ENCODE measurements at regions not wholly inside any gene's neighbourhood (a gene's known extent, or its start where the extent isn't known, plus 50 kb on each side); places are given as distances from the start of the nearest gene placed in this dataset.

DNA sequence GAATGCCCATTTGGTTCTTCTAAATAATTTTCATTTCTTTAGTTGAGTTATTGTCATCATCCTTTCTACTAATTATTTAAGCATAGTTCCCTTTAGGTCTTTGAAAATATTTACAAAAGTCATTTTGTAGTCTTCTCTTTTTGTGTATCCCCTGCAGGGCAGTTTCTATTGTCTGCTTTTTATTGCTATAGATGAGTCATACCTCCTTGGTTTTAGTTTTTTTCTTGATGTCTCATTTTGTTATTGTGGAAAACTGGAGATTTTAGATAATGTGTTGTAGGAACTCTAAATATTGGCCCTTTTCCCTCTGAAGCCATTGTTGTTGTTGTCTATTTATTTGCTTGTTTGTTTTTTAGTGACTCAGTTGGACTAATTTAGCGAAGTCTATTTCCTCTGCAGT is 387.9 kb downstream of the NUF2 start:
- POLR2A ChIA-PET (ENCODE audit: partially characterized antibody), result no interaction called here
- peaks cover 0 to 8% (median 4%) of the 10 kb centered on the region in 8 donors for H3K9me3 Mint-ChIP-seq

DNA sequence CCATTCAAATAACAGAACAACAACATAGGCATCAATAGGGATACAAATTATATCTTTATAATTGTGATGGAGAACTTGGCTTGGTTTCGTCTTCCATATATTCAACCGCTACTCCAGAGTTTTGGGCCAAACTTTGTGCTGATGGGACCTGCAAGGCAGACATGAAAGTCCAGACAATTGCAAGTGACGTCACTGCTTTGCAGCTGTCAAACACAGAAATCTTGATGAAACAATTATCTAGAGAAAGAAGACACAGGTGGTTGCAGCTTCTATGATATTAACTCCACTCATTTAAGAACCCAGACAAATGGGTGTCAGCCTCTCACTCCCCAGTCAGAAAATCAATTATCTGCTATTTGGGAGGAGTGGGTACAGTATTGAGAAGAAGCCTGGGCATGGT is 390.6 kb downstream of the NUF2 start:
- H3K4me3 Mint-ChIP-seq, result no peak overlapping the region

More for the DNA sequence above, 387.9 kb downstream of the NUF2 start:
- H3K27ac Mint-ChIP-seq, result no peak overlapping the region
- Histone ChIP-seq H3K27ac (ENCODE audit: low read depth, low read length) (no peak overlapping the region), H3K36me3 (ENCODE audit: insufficient read depth, low read length) (no peaks in the 10 kb centered on the region), H3K4me3 (ENCODE audit: low read length in 2 of 2) (no peak overlapping the region), H3K27me3 (ENCODE audit: insufficient read depth, low read length) (no peaks in the 10 kb centered on the region), H3K9me3 (ENCODE audit: control insufficient read depth in 1 of 2, low read length in 2 of 2) (no peaks in the 10 kb centered on the region), H3K4me1 (ENCODE audit: insufficient read depth, low read length) (no peaks in the 10 kb centered on the region)
- no peaks in the 10 kb centered on the region for H3K4me1 Mint-ChIP-seq
- no peak overlapping the region for H3K4me3 Mint-ChIP-seq
- H3K27me3 Mint-ChIP-seq, result peaks cover 0 to 2% of the 10 kb centered on the region in 2 donors
- no peak for DNase-seq
- H3K36me3 Mint-ChIP-seq, result no peaks in the 10 kb centered on the region
- intact Hi-C loops (cut with micrococcal nuclease), result no loop called here
- CTCF ChIA-PET (ENCODE audit: partially characterized antibody), result no interaction called here

DNA sequence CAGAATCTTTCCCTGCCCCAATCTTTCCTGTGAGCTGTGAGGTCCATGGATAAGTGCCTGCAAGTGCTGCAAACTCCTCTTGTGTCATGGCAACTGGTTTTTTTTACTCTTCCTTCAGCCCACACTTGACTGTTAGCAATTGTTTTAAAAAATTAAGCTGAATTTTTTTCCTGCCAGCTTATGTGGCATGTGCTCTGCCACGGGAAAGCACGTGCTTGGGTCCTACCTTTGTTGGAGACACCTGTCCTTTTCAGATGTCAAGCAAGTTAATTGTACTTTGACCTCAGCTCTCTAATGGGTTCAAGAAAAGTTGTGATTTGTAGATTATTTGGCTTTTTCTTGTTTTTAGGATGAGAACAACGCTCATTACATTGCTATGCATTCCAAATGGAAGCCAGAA is 398.5 kb downstream of the NUF2 start:
- no peaks in the 10 kb centered on the region for H3K27me3 ChIP-seq (ENCODE audit: insufficient read depth, low read length)
- no peaks in the 10 kb centered on the region for H3K36me3 ChIP-seq (ENCODE audit: insufficient read depth, low read length)
- no peak overlapping the region for H3K4me3 ChIP-seq (ENCODE audit: low read length in 2 of 2)
- Mint-ChIP-seq H3K9me3 (peaks cover 8 to 42% (median 21%) of the 10 kb centered on the region in 8 donors), H3K4me3 (no peak overlapping the region), H3K4me1 (no peaks in the 10 kb centered on the region), H3K27me3 (no peaks in the 10 kb centered on the region), H3K27ac (no peak overlapping the region), H3K36me3 (no peaks in the 10 kb centered on the region)
- no peaks in the 10 kb centered on the region for H3K4me1 ChIP-seq (ENCODE audit: insufficient read depth, low read length)
- H3K27ac ChIP-seq (ENCODE audit: low read depth, low read length), result no peak overlapping the region
- no peak for DNase-seq
- intact Hi-C loops (cut with micrococcal nuclease), result no loop called here
- H3K9me3 ChIP-seq (ENCODE audit: control insufficient read depth in 1 of 2, low read length in 2 of 2), result no peaks in the 10 kb centered on the region
- POLR2A ChIA-PET (ENCODE audit: partially characterized antibody), result no interaction called here
- CTCF ChIA-PET (ENCODE audit: partially characterized antibody), result no interaction called here

More for the DNA sequence above, 390.6 kb downstream of the NUF2 start:
- no peak for DNase-seq
- CTCF ChIA-PET (ENCODE audit: partially characterized antibody), result no interaction called here
- POLR2A ChIA-PET (ENCODE audit: partially characterized antibody), result no interaction called here
- intact Hi-C loops (cut with micrococcal nuclease), result no loop called here
- Histone ChIP-seq H3K9me3 (ENCODE audit: control insufficient read depth in 1 of 2, low read length in 2 of 2) (no peaks in the 10 kb centered on the region), H3K4me1 (ENCODE audit: insufficient read depth, low read length) (no peaks in the 10 kb centered on the region), H3K27ac (ENCODE audit: low read depth, low read length) (no peak overlapping the region), H3K36me3 (ENCODE audit: insufficient read depth, low read length) (no peaks in the 10 kb centered on the region), H3K4me3 (ENCODE audit: low read length in 2 of 2) (no peak overlapping the region), H3K27me3 (ENCODE audit: insufficient read depth, low read length) (no peaks in the 10 kb centered on the region)
- H3K27ac Mint-ChIP-seq, result no peak overlapping the region
- H3K4me1 Mint-ChIP-seq, result no peaks in the 10 kb centered on the region
- H3K36me3 Mint-ChIP-seq, result no peaks in the 10 kb centered on the region
- peaks cover 0 to 2% of the 10 kb centered on the region in 2 donors for H3K27me3 Mint-ChIP-seq
- peaks cover 0 to 7% (median 5%) of the 10 kb centered on the region in 8 donors for H3K9me3 Mint-ChIP-seq

DNA sequence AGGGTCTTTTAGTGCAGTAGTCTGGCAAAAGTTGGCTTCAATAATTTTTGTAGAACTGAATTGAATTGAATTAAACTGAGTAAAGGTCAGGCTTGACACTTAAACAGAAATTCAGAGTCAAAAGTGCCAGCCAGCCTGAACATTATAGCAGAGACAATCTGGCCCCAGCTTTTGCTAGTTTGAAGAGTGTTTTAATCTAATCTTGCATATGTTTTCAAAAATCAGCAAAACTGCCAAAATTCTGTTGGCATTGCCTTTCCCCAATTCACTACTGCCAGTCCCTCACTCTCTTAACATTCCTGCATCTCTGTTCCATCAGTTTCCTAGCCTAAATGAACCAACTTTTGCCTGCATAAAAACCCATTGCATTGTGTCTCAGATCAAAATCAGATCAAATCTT is 403.8 kb downstream of the NUF2 start:
- H3K27me3 Mint-ChIP-seq, result no peaks in the 10 kb centered on the region
- DNase-seq, result no peak
- no peak overlapping the region for H3K4me3 Mint-ChIP-seq
- H3K9me3 Mint-ChIP-seq, result peaks cover 4 to 19% (median 10%) of the 10 kb centered on the region in 8 donors
- intact Hi-C loops (cut with micrococcal nuclease), result no loop called here
- Histone ChIP-seq H3K9me3 (ENCODE audit: control insufficient read depth in 1 of 2, low read length in 2 of 2) (no peaks in the 10 kb centered on the region), H3K36me3 (ENCODE audit: insufficient read depth, low read length) (no peaks in the 10 kb centered on the region), H3K4me3 (ENCODE audit: low read length in 2 of 2) (no peak overlapping the region), H3K27me3 (ENCODE audit: insufficient read depth, low read length) (no peaks in the 10 kb centered on the region), H3K4me1 (ENCODE audit: insufficient read depth, low read length) (no peaks in the 10 kb centered on the region), H3K27ac (ENCODE audit: low read depth, low read length) (no peak overlapping the region)
- no peaks in the 10 kb centered on the region for H3K36me3 Mint-ChIP-seq
- H3K27ac Mint-ChIP-seq, result no peak overlapping the region
- H3K4me1 Mint-ChIP-seq, result no peaks in the 10 kb centered on the region
- POLR2A ChIA-PET (ENCODE audit: partially characterized antibody), result no interaction called here
- CTCF ChIA-PET (ENCODE audit: partially characterized antibody), result no interaction called here

DNA sequence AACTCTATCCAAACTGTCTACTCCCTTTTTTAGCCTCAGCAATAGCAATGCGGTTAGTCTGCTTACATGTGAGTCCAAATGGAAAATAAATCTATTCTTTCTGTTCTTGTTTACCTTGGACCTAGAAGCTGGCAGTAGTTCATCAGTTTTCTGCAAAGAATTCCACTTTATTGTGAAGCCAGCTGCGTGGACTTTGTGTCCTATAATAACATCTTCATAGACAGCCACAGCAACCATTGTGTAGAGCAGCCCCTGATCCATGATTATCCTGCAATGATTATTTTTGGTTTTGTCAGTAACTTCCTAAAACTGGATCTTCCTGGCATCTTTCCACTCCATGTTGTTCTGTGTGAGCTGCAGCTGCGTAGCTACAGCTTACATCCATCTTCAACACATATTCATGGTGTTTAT is 408.7 kb downstream of the NUF2 start:
- ChIA-PET POLR2A (ENCODE audit: partially characterized antibody) (no interaction called here), CTCF (ENCODE audit: partially characterized antibody) (no interaction called here)
- H3K4me3 Mint-ChIP-seq, result no peak overlapping the region
- Histone ChIP-seq H3K9me3 (ENCODE audit: control insufficient read depth in 1 of 2, low read length in 2 of 2) (no peaks in the 10 kb centered on the region), H3K36me3 (ENCODE audit: insufficient read depth, low read length) (no peaks in the 10 kb centered on the region), H3K27ac (ENCODE audit: low read depth, low read length) (no peak overlapping the region), H3K4me3 (ENCODE audit: low read length in 2 of 2) (no peak overlapping the region), H3K27me3 (ENCODE audit: insufficient read depth, low read length) (no peaks in the 10 kb centered on the region), H3K4me1 (ENCODE audit: insufficient read depth, low read length) (no peaks in the 10 kb centered on the region)
- H3K9me3 Mint-ChIP-seq, result peaks cover 0 to 8% (median 4%) of the 10 kb centered on the region in 8 donors
- intact Hi-C loops (cut with micrococcal nuclease), result no loop called here
- no peak overlapping the region for H3K27ac Mint-ChIP-seq
- no peaks in the 10 kb centered on the region for H3K36me3 Mint-ChIP-seq
- DNase-seq, result no peak
- H3K4me1 Mint-ChIP-seq, result no peaks in the 10 kb centered on the region
- H3K27me3 Mint-ChIP-seq, result no peaks in the 10 kb centered on the region

DNA sequence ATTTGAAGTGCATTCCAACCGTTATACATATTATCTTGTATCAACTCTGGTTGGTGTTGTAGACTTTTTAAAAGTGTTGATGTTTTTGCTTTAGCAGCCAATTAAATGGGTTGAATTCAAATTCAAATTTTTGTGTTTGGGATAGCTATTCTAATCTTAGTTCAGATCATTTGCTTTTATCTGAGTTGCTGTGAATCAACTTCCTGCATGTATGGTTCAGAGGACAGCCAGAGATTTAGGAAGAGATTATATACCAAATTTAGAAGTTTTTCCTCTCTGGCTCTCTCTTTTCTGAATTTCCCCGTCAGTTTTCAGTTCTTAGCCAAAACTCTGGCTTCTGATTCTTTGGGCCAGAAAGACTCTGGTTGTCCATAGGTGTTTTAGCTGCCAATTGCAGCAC is 415.5 kb downstream of the NUF2 start:
- H3K36me3 ChIP-seq (ENCODE audit: insufficient read depth, low read length), result no peaks in the 10 kb centered on the region
- intact Hi-C loops (cut with micrococcal nuclease), result no loop called here
- CTCF ChIA-PET (ENCODE audit: partially characterized antibody), result no interaction called here
- no peak overlapping the region for H3K4me3 ChIP-seq (ENCODE audit: low read length in 2 of 2)
- Mint-ChIP-seq H3K36me3 (no peaks in the 10 kb centered on the region), H3K4me3 (no peak overlapping the region), H3K27me3 (no peaks in the 10 kb centered on the region), H3K27ac (no peak overlapping the region), H3K9me3 (peaks cover 0 to 19% (median under 1%) of the 10 kb centered on the region in 8 donors), H3K4me1 (no peaks in the 10 kb centered on the region)
- H3K27me3 ChIP-seq (ENCODE audit: insufficient read depth, low read length), result no peaks in the 10 kb centered on the region
- no peaks in the 10 kb centered on the region for H3K4me1 ChIP-seq (ENCODE audit: insufficient read depth, low read length)
- no peaks in the 10 kb centered on the region for H3K9me3 ChIP-seq (ENCODE audit: control insufficient read depth in 1 of 2, low read length in 2 of 2)
- DNase-seq, result no peak
- H3K27ac ChIP-seq (ENCODE audit: low read depth, low read length), result no peak overlapping the region
- POLR2A ChIA-PET (ENCODE audit: partially characterized antibody), result no interaction called here

DNA sequence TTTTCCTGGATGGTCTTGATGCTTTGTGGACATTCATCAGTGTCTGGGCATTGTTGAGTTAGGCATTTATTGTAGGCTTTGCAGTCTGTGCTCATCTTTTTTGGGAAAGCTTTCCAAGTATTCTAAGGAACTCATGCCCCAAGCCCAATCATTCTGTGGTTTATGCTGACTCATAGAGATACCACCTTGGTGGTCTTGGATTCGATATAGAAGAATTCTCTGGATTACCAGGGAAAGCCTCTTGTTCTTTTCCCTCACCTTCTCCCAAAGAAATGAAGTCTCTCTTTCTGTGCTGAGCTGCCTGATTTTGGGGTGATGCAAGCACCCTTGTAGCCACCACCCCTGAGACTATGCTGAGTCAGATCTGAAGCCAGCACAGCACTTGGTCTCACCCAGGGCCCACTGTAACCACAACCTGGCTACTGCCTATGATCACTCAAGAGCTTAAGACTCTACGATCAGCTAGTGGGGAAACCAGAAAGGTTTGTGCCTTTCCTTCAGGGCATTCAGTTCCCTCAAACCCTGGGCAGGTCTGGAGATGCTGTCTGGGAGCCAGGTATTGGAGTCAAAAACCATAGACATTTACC is 422.6 kb downstream of the NUF2 start:
- Histone ChIP-seq H3K4me1 (ENCODE audit: insufficient read depth, low read length) (no peaks in the 10 kb centered on the region), H3K4me3 (ENCODE audit: low read length in 2 of 2) (no peak overlapping the region), H3K27ac (ENCODE audit: low read depth, low read length) (no peak overlapping the region), H3K36me3 (ENCODE audit: insufficient read depth, low read length) (no peaks in the 10 kb centered on the region), H3K9me3 (ENCODE audit: control insufficient read depth in 1 of 2, low read length in 2 of 2) (no peaks in the 10 kb centered on the region), H3K27me3 (ENCODE audit: insufficient read depth, low read length) (no peaks in the 10 kb centered on the region)
- Mint-ChIP-seq H3K9me3 (peaks cover 3 to 34% (median 13%) of the 10 kb centered on the region in 8 donors), H3K27ac (no peak overlapping the region), H3K4me1 (no peaks in the 10 kb centered on the region), H3K4me3 (no peak overlapping the region), H3K27me3 (no peaks in the 10 kb centered on the region), H3K36me3 (no peaks in the 10 kb centered on the region)
- POLR2A ChIA-PET (ENCODE audit: partially characterized antibody), result no interaction called here
- DNase-seq, result no peak
- CTCF ChIA-PET (ENCODE audit: partially characterized antibody), result no interaction called here
- intact Hi-C loops (cut with micrococcal nuclease), result no loop called here

DNA sequence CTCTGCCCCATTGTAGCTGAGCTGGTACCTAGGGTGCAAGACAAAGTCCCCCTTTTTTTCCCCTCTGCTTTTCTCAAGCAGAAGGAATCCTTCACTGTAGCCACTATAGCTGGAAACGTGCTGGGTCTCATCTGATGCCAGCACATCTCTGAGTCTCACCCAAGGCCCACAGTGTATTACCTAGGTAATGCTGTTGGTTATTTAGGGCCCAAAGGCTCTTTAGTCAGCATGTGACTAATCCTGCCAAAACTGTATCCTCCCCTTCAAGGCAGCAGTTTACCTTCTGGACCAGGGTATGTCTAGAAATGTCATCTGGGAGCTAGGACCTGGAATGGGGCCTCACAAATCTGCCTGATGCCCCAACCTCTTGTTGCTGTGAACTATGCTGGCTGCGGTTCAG is 423.4 kb downstream of the NUF2 start:
- H3K27ac Mint-ChIP-seq, result no peak overlapping the region
- ChIA-PET CTCF (ENCODE audit: partially characterized antibody) (no interaction called here), POLR2A (ENCODE audit: partially characterized antibody) (no interaction called here)
- H3K4me1 Mint-ChIP-seq, result no peaks in the 10 kb centered on the region
- no peak for DNase-seq
- Histone ChIP-seq H3K36me3 (ENCODE audit: insufficient read depth, low read length) (no peaks in the 10 kb centered on the region), H3K4me3 (ENCODE audit: low read length in 2 of 2) (no peak overlapping the region), H3K4me1 (ENCODE audit: insufficient read depth, low read length) (no peaks in the 10 kb centered on the region), H3K27me3 (ENCODE audit: insufficient read depth, low read length) (no peaks in the 10 kb centered on the region), H3K27ac (ENCODE audit: low read depth, low read length) (no peak overlapping the region), H3K9me3 (ENCODE audit: control insufficient read depth in 1 of 2, low read length in 2 of 2) (no peaks in the 10 kb centered on the region)
- H3K9me3 Mint-ChIP-seq, result peaks cover 3 to 34% (median 12%) of the 10 kb centered on the region in 8 donors
- no peak overlapping the region for H3K4me3 Mint-ChIP-seq
- no peaks in the 10 kb centered on the region for H3K27me3 Mint-ChIP-seq
- intact Hi-C loops (cut with micrococcal nuclease), result no loop called here
- no peaks in the 10 kb centered on the region for H3K36me3 Mint-ChIP-seq
